Stimulated activated CD4-positive, alpha-beta T cell treated with anti-CD3 and anti-CD28 coated beads, Interleukin-2, amount 100 ng/mL, for 24 hours (primary cell): ENCODE measurements at regions not wholly inside any gene's neighbourhood (a gene's known extent, or its start where the extent isn't known, plus 50 kb on each side); places are given as distances from the start of the nearest gene placed in this dataset.
"Not testable (repeated sequence)": the region's sequence is repeated elsewhere in the genome, so short reads cannot be mapped to it uniquely, and the experiment has no call there.

Experiments used
- DNase-seq, 2 donors: peaks; one replicate each; pipeline ENCODE4 v3.0.0-alpha.2; 2020

DNA sequence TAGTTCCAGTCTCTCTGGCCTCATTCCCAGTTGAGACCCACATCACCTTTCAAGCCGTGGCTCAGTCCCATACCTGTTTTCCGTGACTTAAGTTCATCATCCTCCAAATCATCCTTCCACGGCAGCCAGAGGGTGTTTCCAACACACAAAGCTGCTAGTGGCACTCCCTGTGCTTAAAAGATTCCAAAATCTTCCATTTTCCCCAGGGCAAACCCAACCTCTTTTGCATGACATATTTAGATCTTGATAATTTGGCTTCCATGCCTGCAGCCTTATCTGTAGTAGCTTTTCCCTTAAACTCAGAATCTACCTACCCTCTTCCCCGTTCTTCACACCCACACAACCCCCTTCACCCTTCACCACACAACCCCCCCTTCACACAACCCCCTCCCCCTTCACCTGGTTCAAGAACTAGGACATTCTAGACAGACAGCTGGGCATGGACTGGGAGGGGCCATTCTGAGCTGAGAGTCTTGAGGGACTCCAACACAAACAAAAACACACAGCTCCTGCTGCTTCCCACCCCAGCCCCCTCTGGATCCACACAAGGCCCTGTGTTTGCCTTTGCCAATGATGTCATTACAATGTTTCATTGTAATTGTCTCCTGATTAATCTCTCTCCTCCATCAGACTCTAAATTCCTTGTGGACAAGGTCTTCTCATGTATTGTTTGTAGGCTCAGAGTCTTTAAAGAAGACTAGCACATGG, 268.2 kb downstream of the SH3GL2 start:
- no peak for DNase-seq

DNA sequence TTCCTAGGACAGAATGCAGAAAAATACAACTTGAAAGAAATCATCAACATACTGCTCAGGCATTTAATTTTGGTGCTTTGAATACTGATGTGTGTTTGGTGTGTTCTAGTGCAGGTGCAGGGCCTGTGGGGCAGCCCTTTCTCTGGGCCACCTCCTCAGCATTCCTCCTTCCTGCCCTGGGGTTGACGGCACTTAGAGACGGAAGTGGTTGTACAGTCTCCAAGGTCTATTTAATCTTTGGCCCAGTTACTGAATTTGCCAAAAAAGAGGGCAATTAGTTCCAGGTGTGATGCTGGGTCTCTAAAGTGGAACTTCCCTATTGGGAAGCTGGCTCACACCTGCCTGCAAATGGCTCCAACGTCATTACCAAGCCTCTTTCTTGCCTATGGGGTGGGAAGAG, 269.0 kb downstream of the SH3GL2 start:
- no peak for DNase-seq

DNA sequence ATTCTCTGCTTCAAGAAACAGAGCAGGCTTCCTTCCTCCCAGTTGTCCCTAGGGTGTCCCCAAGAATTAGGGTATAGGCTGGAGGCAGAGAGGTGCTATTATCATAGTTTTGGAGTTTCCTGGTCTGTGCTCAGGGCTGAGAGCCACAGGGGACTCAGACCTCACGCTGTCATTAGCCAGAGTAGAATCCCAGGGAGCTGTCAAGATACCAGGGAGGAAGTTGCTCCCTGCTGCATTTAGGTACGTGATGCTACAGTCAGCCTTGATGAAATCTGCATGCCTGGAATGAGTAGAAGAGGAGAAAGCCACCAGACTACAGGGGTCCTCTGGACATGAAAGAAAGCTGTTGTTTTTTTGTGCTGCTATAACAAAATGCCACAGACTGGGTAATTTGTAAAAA, 273.2 kb downstream of the SH3GL2 start:
- DNase-seq, result no peak

DNA sequence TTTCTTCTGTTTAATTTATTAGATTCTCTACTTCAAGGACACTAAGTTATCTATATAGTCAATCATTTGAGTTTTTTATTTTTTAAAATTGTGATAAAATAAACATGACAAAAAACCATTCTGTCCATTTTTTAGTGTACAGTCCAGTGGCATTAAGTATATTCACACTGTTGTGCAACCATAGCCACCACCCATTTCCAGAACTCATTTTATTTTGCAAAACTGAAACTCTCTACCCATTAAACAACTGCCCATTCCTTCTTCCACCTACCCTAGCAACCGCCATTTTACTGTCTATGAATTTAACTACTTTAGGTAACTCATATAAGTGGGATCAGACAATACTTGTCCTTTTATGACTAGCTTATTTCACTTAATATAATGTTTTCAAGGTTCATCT, 275.6 kb downstream of the SH3GL2 start:
- DNase-seq, result no peak

DNA sequence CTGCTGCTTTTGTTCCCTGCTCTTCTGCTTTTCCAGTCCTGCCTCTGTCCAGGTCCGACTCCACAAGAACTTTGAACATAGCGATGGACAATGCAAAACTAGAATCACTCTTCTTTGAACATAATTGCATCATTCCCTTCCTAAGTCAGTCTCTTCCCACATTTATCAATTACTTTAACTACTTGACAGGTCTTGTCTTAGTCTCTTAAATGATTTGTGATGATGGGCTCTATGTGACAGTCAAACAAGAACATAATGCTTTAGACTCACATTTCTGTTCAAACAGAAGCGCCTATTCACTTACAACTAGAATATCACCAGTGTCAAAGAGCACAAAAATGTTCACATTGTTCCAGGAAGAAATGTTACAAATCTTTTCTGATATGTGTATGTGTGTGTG, 278.1 kb downstream of the SH3GL2 start:
- DNase-seq, result no peak

DNA sequence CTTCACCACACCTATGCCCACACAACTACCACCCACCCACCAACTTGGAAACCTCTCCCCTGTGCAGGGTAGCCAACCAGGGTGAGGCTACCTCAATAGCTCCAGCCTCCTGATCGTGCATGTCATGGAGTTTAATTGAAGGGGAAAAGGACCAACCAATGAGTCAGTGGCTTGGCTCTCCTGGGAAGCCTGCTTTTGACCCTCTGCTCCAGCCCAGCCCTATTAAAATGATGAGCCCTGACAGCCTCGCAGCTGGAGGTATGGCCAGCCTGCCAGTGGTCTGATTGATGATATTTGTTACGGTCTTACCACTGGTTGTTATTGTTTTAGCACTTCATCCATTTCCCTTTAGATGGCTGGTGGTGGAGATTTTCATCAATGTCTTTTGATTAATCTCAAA, 280.4 kb downstream of the SH3GL2 start:
- DNase-seq, result no peak

DNA sequence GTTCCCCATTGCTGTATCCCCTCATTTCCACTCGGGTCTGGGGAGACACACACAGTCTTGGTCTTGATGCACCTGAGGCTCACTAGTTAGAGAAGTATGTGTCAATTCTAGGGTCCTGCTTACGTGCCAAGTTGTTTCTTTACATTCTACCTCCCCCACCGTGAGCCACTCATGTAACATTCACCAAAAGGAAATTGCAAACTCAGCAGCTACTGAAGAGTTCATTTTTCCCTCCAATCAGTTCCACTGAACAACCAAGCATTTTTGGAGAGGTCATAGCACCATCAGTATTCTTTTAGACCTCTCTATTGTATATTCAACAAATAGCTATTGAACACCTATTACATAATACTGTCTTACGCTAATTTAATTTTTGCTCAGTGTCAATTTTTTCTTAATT, 281.1 kb downstream of the SH3GL2 start:
- DNase-seq, result no peak

DNA sequence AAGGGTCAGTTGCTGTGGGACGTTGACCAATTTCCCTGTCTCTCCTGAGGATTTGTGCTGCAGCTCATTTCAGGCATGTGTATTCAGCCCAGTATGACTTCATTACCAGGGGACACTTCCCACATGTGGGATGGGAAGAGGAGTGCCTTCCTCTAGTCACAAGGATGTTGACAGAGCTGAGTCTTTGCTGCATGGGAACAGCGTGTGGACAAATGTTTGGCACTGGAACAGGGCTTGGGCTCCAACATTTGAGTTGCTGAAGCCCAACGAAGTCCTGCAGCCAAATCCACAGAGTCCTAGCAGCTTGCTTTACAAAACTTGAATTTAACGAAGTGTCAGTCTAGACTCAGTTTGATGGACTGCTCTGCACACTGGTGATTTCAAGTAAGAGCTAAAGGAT, 283.2 kb downstream of the SH3GL2 start:
- DNase-seq, result no peak

DNA sequence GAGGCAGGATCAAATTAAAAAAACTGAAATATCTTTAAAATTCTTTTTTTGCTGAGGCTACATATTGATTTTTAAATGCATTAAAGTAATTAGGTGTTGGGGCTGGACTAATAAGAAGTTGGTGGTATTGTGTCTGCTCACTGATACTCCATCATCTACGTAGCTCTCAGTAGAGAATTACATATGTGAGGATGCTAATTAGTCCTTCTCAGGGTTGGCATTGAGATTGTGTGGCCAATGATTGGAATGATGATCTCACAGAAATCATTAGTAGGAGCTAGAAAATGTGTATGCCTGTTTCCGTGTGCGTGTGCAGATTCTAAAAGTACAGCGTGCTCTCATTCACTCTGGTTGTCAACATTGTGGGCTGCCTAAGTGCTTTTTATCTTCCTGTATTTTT, 283.8 kb downstream of the SH3GL2 start:
- DNase-seq, result no peak

DNA sequence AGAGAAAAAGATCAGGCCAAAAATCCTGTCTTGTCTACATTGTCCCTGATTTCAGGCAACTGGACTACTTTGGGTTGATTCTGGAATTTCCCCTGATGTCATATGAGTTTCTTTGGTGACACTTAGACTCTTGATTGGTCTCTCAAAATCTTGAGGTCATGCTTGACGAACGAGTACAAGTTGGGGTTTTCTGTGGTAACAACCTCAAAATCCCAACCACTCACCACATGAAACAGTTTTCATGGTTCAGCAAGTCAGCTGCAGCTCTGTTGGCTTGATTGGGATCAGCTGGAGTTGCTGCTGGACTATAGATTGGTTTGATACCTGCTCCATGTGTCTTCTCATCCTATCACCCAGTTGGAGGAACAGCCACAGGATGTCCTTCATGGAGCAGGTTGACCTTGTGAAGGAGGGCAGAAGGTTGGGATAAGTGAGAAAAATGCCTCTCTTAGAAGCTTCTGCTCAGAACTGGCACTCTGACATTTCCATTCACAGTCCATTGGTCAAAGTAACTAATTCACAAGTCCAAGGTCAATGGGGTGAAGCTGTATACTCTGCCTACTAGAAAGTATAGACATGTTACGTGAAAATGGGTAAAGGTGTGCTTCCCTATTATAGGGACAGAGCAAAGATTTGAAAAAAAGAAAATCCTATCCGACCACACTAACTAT, 284.5 kb downstream of the SH3GL2 start:
- DNase-seq, result no peak

DNA sequence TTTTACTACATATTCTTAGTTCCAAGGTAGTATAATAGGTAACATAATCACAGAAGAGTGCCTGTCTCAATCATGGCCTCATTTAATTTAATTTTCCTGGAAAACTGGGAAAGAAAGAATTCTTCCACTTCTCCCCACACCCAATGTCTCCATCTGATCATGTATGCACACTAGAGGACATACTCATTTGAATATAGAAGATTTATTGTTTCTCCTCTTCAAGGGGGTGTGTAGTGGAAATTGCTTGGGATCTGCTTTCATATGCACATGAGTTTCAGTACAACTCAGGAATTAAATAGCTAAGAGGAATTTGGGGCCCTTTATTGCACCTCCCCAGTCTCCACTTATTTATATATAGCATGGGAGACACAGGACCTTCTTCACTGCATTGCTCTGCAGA, 285.1 kb downstream of the SH3GL2 start:
- no peak for DNase-seq

DNA sequence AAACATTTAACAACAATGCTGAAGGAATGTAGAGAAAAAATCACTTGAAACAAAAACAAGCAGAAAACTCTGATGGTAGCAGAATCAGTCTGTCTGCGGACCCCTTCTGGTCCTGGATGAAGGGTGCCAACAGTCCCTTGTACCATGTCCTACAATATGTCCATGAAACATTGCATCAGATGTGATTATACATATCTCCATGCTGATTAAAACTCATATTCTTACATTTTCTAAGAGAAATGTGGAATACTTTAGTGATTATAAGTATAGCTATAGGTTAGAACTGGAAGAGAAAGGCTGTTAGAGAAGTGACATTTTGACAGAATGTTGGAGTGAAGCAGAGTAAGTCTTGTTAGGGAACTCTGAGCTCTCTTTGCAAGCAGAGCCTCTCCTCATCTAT, 286.1 kb downstream of the SH3GL2 start:
- DNase-seq, result no peak

DNA sequence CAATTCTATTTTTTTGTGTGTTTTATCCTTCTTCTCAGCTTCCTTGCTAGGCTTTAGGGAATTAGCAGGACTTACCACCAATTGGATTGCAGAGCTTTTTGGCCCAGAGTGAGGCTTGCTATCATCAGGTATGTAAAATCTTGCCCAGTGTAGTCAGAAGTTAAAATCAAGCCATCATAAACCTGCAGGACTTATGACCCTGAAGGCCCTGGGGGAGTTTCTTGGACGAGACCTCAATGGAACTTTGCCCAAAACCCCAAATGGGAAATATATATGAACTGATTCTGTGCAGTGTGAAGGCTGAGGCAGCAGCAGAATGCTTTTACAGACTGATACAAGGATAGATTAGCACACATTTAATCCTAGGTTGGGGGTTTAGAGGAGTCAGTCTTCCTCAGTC, 287.0 kb downstream of the SH3GL2 start:
- DNase-seq, result no peak

DNA sequence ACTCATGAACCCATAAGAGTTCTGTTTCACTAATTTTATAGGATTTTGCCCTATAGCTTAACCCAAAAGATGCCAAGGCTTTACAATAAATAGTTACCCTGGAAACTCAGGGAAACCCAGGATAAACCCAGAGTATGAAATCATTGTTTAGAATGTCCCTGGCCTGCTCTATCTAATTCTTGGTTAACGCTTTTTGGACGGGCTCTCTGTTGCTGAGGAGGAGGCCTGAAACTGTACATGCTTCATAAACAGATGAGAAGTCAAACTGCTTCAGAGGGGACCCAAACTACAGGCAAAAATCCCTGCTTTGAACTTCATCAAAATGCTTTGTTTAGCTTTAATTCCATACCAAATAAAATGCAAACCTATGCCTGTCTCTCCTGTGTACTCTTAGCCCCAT, 291.9 kb downstream of the SH3GL2 start:
- DNase-seq, result no peak

DNA sequence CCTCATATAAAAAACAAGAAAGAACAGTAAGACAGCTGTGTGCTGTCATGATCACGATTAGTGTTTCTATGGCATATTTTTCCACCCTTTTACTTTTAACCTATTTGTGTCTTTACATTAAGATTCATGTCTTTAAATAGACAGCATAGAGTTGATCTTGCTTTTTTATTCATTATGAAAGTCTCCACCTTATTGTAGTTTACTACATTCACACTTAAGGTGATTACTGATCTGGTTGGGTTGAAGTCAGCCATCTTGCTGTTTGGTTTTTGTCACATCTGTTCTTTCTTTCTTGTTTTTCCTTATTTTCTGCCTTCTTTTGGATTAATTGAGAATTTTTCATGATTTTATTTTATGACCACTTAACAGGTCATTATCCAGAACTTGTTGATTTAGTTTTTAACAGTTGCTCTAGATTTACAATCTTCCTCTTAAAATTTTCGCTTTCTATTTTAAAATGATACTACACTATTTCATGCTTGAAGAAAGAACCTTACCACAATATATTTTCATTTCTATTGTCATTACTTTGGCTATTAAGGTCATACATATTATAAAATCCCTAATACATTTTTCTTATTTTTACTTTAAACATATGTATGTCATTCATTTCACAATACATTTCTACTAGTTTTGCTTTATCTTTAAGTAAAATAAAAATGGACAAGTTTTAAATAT, 292.5 kb downstream of the SH3GL2 start:
- DNase-seq, result no peak

DNA sequence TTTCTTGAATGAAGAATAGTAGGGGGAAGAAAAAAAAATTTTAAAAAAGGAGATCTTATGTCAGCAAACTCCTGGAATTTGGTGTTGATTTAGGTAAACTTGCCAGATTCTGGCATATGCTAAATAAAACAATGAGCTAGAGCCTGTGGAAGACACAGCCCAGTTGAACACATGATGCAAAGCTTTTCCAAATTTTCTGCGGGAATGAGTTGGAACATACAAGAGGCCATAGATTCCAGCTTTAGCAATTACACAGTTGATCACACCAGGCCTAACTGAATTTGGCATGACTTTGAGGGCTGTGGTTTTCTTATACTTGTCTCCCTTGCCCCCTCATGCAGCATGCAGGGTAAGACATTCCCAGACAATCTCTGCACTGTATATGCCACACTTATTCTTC, 297.0 kb downstream of the SH3GL2 start:
- DNase-seq, result no peak

DNA sequence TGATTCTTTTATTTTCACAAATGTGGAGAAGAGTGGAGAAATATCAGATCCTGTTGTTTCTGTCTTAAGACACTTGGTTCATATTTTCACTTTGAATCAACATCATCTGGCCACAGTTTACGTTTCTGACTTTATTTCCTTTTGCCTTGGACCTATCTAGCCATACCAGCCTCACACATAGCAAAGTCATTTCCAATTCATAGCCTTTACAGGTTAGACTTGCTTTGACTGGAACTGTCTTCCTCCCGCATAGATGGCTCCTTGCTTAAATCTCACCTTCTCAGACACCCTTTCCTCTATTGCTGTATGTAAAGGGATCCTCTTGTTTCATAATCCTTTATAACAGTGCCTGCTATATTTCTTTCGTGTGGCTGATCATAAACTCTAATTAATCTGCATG, 297.8 kb downstream of the SH3GL2 start:
- no peak for DNase-seq

DNA sequence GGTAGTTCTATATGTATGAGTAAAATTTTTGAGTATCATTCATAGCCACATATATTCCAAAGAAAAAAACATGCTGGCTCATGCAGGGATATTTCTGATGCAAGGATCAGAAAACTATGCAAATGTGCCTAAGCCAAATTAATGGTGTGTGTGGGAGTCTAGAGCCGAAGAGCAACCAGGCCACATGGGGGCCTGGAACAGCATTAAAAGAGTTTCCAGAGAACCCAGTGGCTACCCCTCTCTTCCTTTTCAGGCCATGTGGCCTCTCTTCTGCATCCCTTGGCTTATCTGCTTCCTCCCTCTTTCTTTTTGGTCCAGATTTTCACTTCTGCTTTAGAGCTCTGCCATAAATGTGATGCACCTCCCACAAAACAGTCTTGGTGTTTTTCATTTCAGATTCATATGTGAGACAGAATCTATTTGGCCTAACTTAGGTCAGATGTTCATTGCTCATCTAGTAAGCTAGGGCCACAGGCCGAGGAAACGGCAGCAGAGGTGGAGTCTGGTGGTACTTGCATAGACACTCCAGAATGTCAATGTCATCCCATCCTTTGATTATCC, 300.0 kb downstream of the SH3GL2 start:
- DNase-seq, result no peak

DNA sequence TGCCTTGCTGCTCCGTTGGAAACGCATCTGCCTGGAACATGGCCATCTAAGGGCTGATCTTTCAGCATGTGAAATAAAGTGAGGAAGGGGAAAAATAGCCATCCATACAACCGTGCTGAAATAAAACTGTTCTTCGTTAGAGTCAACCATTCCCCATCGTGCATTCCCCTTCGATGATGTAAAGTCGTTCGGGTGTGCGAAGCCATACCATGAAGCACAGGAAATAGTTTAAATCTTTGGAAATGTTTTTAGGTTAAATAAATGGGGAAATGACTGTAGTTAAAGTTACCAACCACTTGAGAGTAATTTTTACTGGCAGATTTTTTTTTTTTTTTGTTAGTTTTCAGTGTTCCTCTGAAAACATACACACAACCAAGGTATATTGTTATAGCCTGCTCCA, 302.5 kb downstream of the SH3GL2 start:
- no peak for DNase-seq

DNA sequence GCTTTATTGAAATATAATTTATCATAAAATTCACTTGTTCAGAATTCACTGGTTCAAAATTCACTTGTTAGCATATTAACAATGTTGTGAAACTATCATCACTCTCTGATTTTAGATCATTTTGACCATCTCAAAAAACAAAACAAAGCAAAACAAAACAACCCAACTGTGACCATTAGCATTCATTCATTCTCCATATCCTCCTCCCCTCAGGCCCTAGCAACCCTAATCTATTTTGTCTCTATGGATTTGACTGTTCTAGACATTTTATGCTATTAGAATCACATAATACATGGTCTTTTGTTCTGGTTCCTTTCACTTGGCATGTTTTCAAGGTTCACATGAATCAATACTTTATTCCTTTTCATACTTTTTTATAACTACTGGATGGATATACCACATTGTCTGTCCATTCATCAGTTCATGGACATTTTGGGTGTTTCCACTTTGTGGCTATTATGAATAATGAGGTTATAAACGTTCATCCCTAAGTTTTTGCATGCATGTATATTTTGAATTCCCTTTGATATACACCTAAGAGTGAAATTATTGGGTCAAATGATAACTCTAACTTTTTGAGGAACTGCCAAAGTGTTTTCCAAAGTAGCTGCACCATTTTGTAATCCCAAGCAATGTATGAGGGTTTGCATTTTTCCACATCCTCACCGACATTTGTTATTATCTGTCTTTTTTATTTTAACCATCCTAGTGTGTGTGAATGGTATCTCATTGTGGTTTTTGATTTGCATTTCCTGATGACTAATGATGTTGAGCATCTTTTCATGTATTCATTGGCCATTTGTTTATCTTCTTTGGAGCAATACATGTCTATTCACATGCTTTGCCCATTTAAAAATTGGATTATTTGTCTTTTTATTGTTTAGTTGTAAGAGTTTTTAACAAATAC, 304.1 kb downstream of the SH3GL2 start:
- no peak for DNase-seq

DNA sequence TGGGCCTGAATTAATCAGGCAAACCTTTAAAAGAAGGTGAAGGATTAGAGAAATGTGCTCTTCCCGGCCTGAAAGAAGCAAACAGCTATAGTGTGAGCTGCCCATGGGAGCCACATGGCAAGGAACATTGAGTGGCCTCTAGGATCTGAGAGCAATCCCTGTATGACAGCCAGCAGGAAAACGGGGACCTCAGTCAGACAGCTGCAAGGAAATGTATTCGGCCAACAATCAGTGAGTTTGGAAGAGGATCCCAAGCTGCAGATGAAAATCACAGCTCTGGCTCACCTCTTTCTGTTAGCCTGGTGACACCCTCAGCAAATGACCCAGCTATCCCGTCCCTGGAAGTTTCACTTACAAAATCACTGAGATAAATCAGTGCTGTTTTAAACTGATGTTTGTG, 309.2 kb downstream of the SH3GL2 start:
- DNase-seq, result no peak

DNA sequence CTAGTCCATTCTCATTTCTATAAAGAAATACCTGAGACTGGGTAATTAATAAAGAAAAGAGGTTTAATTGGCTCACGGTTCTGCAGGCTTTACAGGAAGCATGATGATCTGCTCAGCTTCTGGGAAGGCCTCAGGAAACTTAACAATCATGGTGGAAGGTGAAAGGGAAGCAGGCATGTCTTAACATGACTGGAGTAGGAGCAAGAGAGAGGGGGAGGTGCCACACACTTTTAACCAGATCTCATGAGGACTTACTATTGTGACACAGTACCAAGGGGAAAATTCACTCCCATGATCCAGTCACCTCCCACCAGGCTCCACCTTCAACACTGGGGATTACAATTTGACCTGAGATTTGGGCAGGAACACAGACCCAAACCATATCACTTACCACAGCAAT, 310.1 kb downstream of the SH3GL2 start:
- DNase-seq, result not testable (repeated sequence)
